Stimulated activated naive B cell treated with anti-CD40 and anti-IgM and Interleukin-4, amounts not matched to agents 10 μg/mL and 1 μg/mL and 100 μg/mL, for 72 hours (primary cell): ENCODE measurements at regions not wholly inside any gene's neighbourhood (a gene's known extent, or its start where the extent isn't known, plus 50 kb on each side); places are given as distances from the start of the nearest gene placed in this dataset.

Experiments
- ATAC-seq, 2 donors: fragments of 150-1000 bp; cut with Tn5 transposase; replicated peaks; 2 replicates each; pipeline ENCODE4 v1.10.0; 2021; ENCODE audit warnings: moderate library complexity in 1 of 2
- DNase-seq: peaks from one replicate; pipeline ENCODE4 v3.0.0; 2021
- H3K27ac Mint-ChIP-seq: one replicate; pipeline ENCODE4 v1.8.0; 2022; ENCODE audit warnings: mild to moderate bottlenecking, mixed read lengths
- H3K27me3 Mint-ChIP-seq, 2 donors: one replicate each; pipeline ENCODE4 v1.8.0; 2022; ENCODE audit warnings: mixed read lengths in 2 of 2
- H3K36me3 Mint-ChIP-seq, 2 donors: one replicate each; pipeline ENCODE4 v1.8.0; 2022; ENCODE audit warnings: mixed read lengths in 2 of 2, mild to moderate bottlenecking in 1 of 2
- H3K4me1 Mint-ChIP-seq, 2 donors: one replicate each; pipeline ENCODE4 v1.8.0; 2022; ENCODE audit warnings: mixed read lengths in 2 of 2, mild to moderate bottlenecking in 1 of 2
- H3K4me3 Mint-ChIP-seq, 2 donors: one replicate each; pipeline ENCODE4 v1.8.0; 2022; ENCODE audit warnings: mild to moderate bottlenecking in 2 of 2, mixed read lengths in 2 of 2, moderate library complexity in 1 of 2
- H3K9me3 Mint-ChIP-seq, 2 donors: one replicate each; pipeline ENCODE4 v1.8.0; 2022; ENCODE audit warnings: mixed read lengths in 2 of 2, mild to moderate bottlenecking in 1 of 2

GRCh38 chr20:56157530-56158203, 90.9 kb upstream of the MC3R start:
- no peaks in the 10 kb centered on the region for H3K4me1 Mint-ChIP-seq
- no peak overlapping the region for H3K4me3 Mint-ChIP-seq
- DNase-seq (no peak), ATAC-seq (no peak)
- peaks cover 0 to 6% of the 10 kb centered on the region in 2 donors for H3K27me3 Mint-ChIP-seq
- H3K9me3 Mint-ChIP-seq, result peaks cover 2 to 5% of the 10 kb centered on the region in 2 donors
- no peak overlapping the region for H3K27ac Mint-ChIP-seq
- no peaks in the 10 kb centered on the region for H3K36me3 Mint-ChIP-seq

DNA sequence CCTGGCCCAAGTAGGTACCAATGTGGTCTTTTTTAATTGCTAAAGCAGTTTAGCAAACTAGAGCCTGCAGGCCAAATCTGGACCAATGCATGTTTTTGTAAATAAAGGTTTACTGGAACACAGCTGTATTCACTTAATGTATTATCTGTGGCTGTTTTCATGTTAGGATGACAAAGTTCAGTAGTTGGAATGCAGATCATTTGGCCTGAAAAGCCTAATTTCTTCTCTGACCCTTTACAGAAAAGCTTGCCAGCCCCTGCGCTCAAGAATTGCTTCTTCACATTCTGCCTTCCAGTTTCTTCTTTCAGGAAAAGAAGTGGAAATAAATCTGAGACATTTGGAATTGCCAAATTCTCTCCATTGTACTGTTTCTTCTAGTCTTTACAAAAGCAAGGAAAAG, 90.0 kb upstream of the MC3R start:
- no peaks in the 10 kb centered on the region for H3K36me3 Mint-ChIP-seq
- ATAC-seq (no peak), DNase-seq (no peak)
- no peak overlapping the region for H3K4me3 Mint-ChIP-seq
- no peaks in the 10 kb centered on the region for H3K4me1 Mint-ChIP-seq
- peaks cover 0 to 8% of the 10 kb centered on the region in 2 donors for H3K27me3 Mint-ChIP-seq
- H3K27ac Mint-ChIP-seq, result no peak overlapping the region
- peaks cover 2 to 5% of the 10 kb centered on the region in 2 donors for H3K9me3 Mint-ChIP-seq

DNA sequence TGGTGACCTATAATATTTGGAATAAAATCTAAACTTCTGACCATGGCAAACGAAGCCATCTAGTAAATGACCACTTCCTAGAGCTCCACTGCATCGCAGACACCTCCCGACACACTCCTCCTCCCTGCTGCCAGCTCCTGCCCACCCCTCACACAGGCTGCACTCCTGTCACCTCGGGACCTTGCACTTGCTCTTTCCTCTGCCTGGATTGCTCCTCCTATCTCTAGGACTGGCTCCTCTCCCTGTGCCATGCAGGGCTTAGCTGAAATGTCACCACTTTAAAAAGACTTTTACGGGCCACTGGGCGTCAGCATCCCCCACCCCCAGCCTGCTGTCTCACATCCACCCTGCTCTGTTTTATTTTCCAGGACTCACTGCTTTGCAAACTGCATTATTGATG, 87.6 kb upstream of the MC3R start:
- Mint-ChIP-seq H3K36me3 (no peaks in the 10 kb centered on the region), H3K27ac (no peak overlapping the region), H3K4me1 (no peaks in the 10 kb centered on the region), H3K9me3 (peaks cover under 1 to 2% of the 10 kb centered on the region in 2 donors), H3K4me3 (no peak overlapping the region), H3K27me3 (peaks cover 0 to 8% of the 10 kb centered on the region in 2 donors)
- DNase-seq (no peak), ATAC-seq (no peak)

DNA sequence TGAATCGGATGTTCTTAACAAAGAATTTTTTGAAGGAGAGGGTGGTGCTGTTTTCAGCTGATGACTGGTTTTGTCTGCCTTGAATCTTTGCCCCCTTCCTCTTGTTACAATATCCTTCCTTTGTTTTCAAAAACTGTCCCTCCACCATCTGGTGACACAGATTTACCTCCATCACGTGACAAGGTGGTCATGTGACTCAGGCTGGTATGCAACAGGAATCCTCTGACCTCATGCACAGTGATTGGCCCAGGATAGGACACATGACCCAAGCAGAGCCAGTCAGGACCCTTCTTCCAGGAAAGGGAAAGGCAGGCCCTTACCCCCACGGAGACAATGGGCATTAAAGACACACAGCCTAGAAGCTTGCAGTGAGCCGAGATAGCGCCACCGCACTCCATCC, 84.7 kb upstream of the MC3R start:
- Mint-ChIP-seq H3K27ac (no peak overlapping the region), H3K4me1 (no peaks in the 10 kb centered on the region), H3K36me3 (no peaks in the 10 kb centered on the region), H3K4me3 (no peak overlapping the region), H3K27me3 (peaks cover 0 to 8% of the 10 kb centered on the region in 2 donors), H3K9me3 (peaks cover 0 to 2% of the 10 kb centered on the region in 2 donors)
- DNase-seq (no peak), ATAC-seq (no peak)

DNA sequence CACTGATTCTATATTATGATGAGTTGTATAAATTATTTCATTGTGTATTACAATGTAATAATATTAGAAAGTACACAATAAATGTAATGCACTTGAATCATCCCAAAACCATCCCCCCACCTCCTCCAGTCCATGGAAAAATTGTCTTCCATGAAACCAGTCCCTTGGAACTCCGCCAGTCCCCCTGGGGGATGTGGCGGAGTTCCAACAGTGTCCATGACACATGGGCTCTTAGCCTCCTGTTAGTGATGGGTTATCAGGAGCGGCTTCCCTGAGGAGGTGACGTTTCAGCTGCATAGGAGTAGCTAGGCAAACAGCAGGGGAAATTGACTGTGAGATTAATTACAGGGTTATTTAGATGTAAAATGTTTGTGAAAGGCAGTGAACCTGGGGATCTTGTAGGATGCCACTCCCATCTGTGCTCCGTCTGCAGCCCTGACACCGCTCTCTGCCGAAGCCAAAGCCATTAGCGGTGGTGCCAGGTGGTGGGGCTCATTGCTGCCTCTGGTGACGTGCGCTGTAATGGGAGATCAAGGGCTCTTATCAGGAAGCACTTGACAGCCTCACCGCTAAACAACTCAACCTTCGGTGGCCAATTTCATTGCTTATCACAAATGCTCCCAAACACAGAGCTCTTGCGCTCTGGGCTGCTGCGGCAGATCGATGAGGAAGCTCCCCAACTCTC, 81.6 kb upstream of the MC3R start:
- H3K9me3 Mint-ChIP-seq, result peaks cover 0 to 2% of the 10 kb centered on the region in 2 donors
- H3K4me3 Mint-ChIP-seq, result no peak overlapping the region
- no peaks in the 10 kb centered on the region for H3K4me1 Mint-ChIP-seq
- H3K36me3 Mint-ChIP-seq, result no peaks in the 10 kb centered on the region
- ATAC-seq (no peak), DNase-seq (no peak)
- peaks cover 0 to 8% of the 10 kb centered on the region in 2 donors for H3K27me3 Mint-ChIP-seq
- H3K27ac Mint-ChIP-seq, result no peak overlapping the region

GRCh38 chr20:56171087-56172012, 77.2 kb upstream of the MC3R start:
- DNase-seq, result no peak
- Mint-ChIP-seq H3K4me3 (no peak overlapping the region), H3K36me3 (no peaks in the 10 kb centered on the region), H3K9me3 (peaks cover 9 to 16% of the 10 kb centered on the region in 2 donors), H3K27ac (no peak overlapping the region), H3K4me1 (no peaks in the 10 kb centered on the region), H3K27me3 (no peaks in the 10 kb centered on the region)
- no peak for ATAC-seq

DNA sequence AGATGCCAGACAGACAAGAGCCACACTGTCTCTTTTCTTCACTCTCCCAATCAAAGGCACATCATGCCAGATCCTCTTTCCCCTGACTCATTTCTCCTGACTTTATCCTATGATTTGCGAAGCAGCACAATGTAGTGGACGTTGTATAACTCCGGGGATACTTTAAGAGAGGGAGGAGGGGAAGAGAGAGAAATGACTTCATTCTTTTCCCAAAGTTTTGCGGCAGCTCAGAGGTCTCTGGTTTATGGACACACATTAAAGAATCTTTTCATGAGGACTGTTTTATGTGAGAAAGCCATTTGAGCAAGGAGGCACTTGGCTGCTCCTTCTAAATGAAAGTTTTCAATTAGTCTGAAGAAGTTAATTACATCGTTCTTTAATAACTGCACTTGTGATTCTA, 75.1 kb upstream of the MC3R start:
- Mint-ChIP-seq H3K9me3 (peaks cover 9 to 16% of the 10 kb centered on the region in 2 donors), H3K36me3 (no peaks in the 10 kb centered on the region), H3K4me1 (no peaks in the 10 kb centered on the region), H3K4me3 (no peak overlapping the region), H3K27ac (no peak overlapping the region), H3K27me3 (no peaks in the 10 kb centered on the region)
- DNase-seq, result no peak
- no peak for ATAC-seq

- H3K4me3 Mint-ChIP-seq, result no peak overlapping the region
- DNase-seq (no peak), ATAC-seq (no peak)
- no peaks in the 10 kb centered on the region for H3K4me1 Mint-ChIP-seq
- H3K27me3 Mint-ChIP-seq, result no peaks in the 10 kb centered on the region
- H3K36me3 Mint-ChIP-seq, result no peaks in the 10 kb centered on the region
- H3K27ac Mint-ChIP-seq, result no peak overlapping the region
- peaks cover 9 to 16% of the 10 kb centered on the region in 2 donors for H3K9me3 Mint-ChIP-seq
Observed at GRCh38 chr20:56174416-56174815, 74.1 kb upstream of the MC3R start.

DNA sequence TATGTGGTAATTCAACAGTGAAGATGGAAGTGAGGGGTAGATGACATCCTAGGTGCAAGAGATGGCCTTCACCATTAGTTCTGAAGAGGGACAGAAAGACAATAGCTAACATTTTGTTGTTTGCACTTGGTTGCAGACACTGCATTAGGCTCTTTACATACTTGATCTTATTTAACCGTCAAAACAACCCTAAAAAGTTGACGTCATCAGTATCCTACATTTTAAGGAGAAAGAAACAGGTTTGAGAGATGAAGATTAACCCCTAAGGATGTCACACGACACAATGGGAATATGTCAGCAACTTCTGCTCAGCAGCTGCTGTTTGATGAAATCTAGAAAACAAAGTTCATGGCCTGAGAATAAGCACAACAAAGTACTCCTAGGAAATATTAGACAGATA, 72.6 kb upstream of the MC3R start:
- H3K27ac Mint-ChIP-seq, result no peak overlapping the region
- H3K9me3 Mint-ChIP-seq, result peaks cover 9 to 16% of the 10 kb centered on the region in 2 donors
- H3K27me3 Mint-ChIP-seq, result no peaks in the 10 kb centered on the region
- no peaks in the 10 kb centered on the region for H3K36me3 Mint-ChIP-seq
- no peak overlapping the region for H3K4me3 Mint-ChIP-seq
- ATAC-seq, result no peak
- no peak for DNase-seq
- H3K4me1 Mint-ChIP-seq, result no peaks in the 10 kb centered on the region

- no peaks in the 10 kb centered on the region for H3K4me1 Mint-ChIP-seq
- H3K36me3 Mint-ChIP-seq, result no peaks in the 10 kb centered on the region
- H3K9me3 Mint-ChIP-seq, result peaks cover 9 to 16% of the 10 kb centered on the region in 2 donors
- ATAC-seq (no peak), DNase-seq (no peak)
- no peaks in the 10 kb centered on the region for H3K27me3 Mint-ChIP-seq
- no peak overlapping the region for H3K4me3 Mint-ChIP-seq
- no peak overlapping the region for H3K27ac Mint-ChIP-seq
Observed at GRCh38 chr20:56178219-56178618, 70.3 kb upstream of the MC3R start.

DNA sequence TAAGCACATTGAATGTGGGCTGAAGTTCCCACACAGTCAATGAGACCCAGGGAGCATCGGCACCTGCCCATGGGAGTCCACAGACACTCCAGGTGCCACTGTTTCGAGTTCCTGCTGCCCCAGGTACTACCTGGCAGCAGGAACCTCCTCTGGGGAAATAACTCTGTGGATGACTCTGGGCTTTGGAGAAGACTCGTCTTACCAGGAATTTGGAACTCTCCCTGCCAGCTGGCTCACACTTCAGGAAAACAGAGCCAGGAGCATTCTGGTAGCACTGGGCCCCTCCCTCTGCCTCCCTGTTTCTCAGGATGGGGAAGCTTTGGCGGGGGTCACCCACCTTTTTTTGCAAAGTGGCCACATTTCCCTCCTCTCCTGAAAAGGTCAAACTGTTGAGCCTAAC, 69.5 kb upstream of the MC3R start:
- no peaks in the 10 kb centered on the region for H3K4me1 Mint-ChIP-seq
- H3K27ac Mint-ChIP-seq, result no peak overlapping the region
- no peak for ATAC-seq

DNA sequence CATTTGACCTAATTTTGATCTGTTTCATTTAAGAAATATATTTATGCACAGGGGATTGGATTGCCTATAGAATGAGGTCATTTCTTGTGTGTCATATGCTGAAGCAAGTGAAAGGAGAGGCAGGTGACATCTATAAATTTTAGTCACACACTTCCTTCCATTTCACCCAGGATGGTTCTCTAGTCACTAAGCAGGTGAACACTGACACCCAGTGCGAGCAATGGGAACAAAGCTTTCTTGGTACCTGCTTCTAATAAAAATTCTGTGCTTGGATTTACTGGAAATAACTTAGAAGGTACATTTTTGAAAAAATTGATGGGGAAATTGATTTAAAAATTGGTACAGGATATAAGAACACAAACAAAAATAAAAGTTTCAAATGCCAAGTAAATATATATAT, 66.9 kb upstream of the MC3R start:
- H3K27me3 Mint-ChIP-seq, result no peaks in the 10 kb centered on the region
- H3K4me1 Mint-ChIP-seq, result no peaks in the 10 kb centered on the region
- ATAC-seq (no peak), DNase-seq (no peak)
- peaks cover 0 to 2% of the 10 kb centered on the region in 2 donors for H3K9me3 Mint-ChIP-seq
- no peak overlapping the region for H3K4me3 Mint-ChIP-seq
- H3K36me3 Mint-ChIP-seq, result no peaks in the 10 kb centered on the region
- no peak overlapping the region for H3K27ac Mint-ChIP-seq

More for the DNA sequence above, 69.5 kb upstream of the MC3R start:
- no peak for DNase-seq
- H3K27me3 Mint-ChIP-seq, result no peaks in the 10 kb centered on the region
- H3K4me3 Mint-ChIP-seq, result no peak overlapping the region
- no peaks in the 10 kb centered on the region for H3K36me3 Mint-ChIP-seq
- peaks cover 5 to 16% of the 10 kb centered on the region in 2 donors for H3K9me3 Mint-ChIP-seq

DNA sequence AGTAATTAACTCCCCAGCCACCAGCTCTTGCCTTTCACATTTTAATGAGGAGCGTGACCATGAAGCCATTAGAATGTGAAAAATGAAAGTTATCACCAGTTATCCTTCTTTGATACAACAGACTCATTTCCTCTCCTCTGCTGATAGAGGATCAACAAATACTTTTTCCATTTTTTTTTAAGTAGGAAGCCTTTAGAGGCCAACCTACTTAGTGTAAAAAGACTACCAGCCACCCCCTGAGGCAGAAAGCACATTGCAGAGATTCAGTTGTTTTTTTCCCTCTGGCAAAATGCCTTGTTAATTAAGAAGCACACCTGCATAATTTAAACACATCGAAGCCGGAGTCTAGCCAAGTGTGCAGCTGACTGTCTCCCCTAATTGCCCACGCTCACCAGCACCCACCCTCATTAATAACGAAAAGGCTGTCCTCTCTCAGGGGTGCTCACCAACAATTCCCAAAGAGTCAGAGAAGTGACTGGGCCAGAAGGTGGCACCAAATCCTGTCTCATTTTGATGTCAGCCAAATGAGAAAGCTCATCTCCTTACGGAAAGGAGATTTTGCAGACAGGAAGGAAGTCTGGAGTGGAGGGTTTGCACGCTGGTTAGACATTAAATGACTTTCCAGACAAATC, 60.9 kb upstream of the MC3R start:
- DNase-seq (no peak), ATAC-seq (no peak)
- H3K27ac Mint-ChIP-seq, result no peak overlapping the region
- H3K36me3 Mint-ChIP-seq, result no peaks in the 10 kb centered on the region
- no peaks in the 10 kb centered on the region for H3K27me3 Mint-ChIP-seq
- no peaks in the 10 kb centered on the region for H3K4me1 Mint-ChIP-seq
- peaks cover 0 to 2% of the 10 kb centered on the region in 2 donors for H3K9me3 Mint-ChIP-seq
- H3K4me3 Mint-ChIP-seq, result no peak overlapping the region

- Mint-ChIP-seq H3K4me3 (no peak overlapping the region), H3K4me1 (no peaks in the 10 kb centered on the region), H3K9me3 (peaks cover 2 to 5% of the 10 kb centered on the region in 2 donors), H3K36me3 (no peaks in the 10 kb centered on the region), H3K27me3 (no peaks in the 10 kb centered on the region), H3K27ac (no peak overlapping the region)
- ATAC-seq (no peak), DNase-seq (no peak)
Observed at GRCh38 chr20:56194042-56194441, 54.5 kb upstream of the MC3R start.
